T-cell (primary cell): ENCODE measurements at regions not wholly inside any gene's neighbourhood (a gene's known extent, or its start where the extent isn't known, plus 50 kb on each side); places are given as distances from the start of the nearest gene placed in this dataset.

Experiments
- ATAC-seq, 4 experiments: fragments of 200-7000 bp in 3 of 4; fragments of 150-1000 bp in 1 of 4; cut with Tn5 transposase; replicated peaks in 1 of 4; 1 replicate in 3 of 4; 2 replicates in 1 of 4; pipeline ENCODE4 v1.10.0; 2021; ENCODE audit warnings: moderate library complexity in 3 of 4, mild to moderate bottlenecking in 2 of 4, moderate number of reproducible peaks in 1 of 4
- CTCF ChIA-PET, 2 donors: fragments of 300-600 bp; sonication (Branson Sonifier 250); formaldehyde crosslinking; loops; one replicate each; lab custom pipeline; 2022; ENCODE audit warnings: antibody characterized with exemption in 2 of 2; lab: Charles Lee
- POLR2A ChIA-PET, 2 donors: fragments of 300-600 bp; sonication (Branson Sonifier 250); formaldehyde crosslinking; loops; one replicate each; lab custom pipeline; 2022; ENCODE audit warnings: antibody characterized with exemption in 2 of 2; lab: Charles Lee
- DNase-seq, 35 experiments: peaks; one replicate each; pipeline versions ENCODE4 v3.0.0 to v3.0.0-alpha.2; 2013 to 2023
- H3K27ac ChIP-seq: one replicate; pipeline ENCODE4 v1.5.1; 2013; ENCODE audit warnings: low read length
- H3K27me3 ChIP-seq, 2 experiments: replicated peaks in 1 of 2; 1 replicate in 1 of 2; 2 replicates in 1 of 2; pipeline versions ENCODE4 v1.6.1 to v1.7.0; 2013; ENCODE audit warnings: low read length in 1 of 2, mixed read lengths in 1 of 2; ENCODE audit not compliant: control insufficient read depth in 2 of 2, insufficient read depth in 2 of 2; ENCODE audit errors: extremely low read depth in 1 of 2
- H3K36me3 ChIP-seq, 2 donors: 1 replicate in 1 of 2; 2 replicates in 1 of 2; pipeline versions ENCODE4 v1.6.1 to v1.7.0; 2013; ENCODE audit warnings: low read length in 1 of 2; ENCODE audit not compliant: control insufficient read depth in 2 of 2, insufficient read depth in 1 of 2; ENCODE audit errors: extremely low read depth in 1 of 2
- H3K4me1 ChIP-seq, 2 experiments: 1 replicate in 1 of 2; 2 replicates in 1 of 2; pipeline versions ENCODE4 v1.6.1 to v1.7.0; 2013; ENCODE audit warnings: low read length in 2 of 2, mixed read lengths in 1 of 2; ENCODE audit not compliant: insufficient read depth in 2 of 2, control insufficient read depth in 1 of 2; ENCODE audit errors: extremely low read depth in 1 of 2
- H3K4me3 ChIP-seq, 2 donors: 1 replicate in 1 of 2; 2 replicates in 1 of 2; pipeline versions ENCODE4 v1.5.1 to v1.7.0; 2013; ENCODE audit warnings: mild to moderate bottlenecking in 2 of 2, low read length in 1 of 2, moderate library complexity in 1 of 2; ENCODE audit not compliant: control insufficient read depth in 1 of 2; ENCODE audit errors: extremely low read depth in 1 of 2
- H3K9me3 ChIP-seq: 2 replicates; pipeline ENCODE4 v1.7.0; 2013
- H3K27ac Mint-ChIP-seq, 2 donors: one replicate each; pipeline ENCODE4 v1.8.0; 2020 to 2021; ENCODE audit warnings: mild to moderate bottlenecking in 2 of 2, mixed read lengths in 2 of 2
- H3K27me3 Mint-ChIP-seq, 2 donors: one replicate each; pipeline ENCODE4 v1.8.0; 2021 to 2022; ENCODE audit warnings: mixed read lengths in 2 of 2
- H3K36me3 Mint-ChIP-seq: one replicate; pipeline ENCODE4 v1.8.0; 2021; ENCODE audit warnings: mixed read lengths
- H3K4me1 Mint-ChIP-seq, 3 donors: one replicate each; pipeline ENCODE4 v1.8.0; 2020 to 2022; ENCODE audit warnings: mixed read lengths in 3 of 3, mild to moderate bottlenecking in 1 of 3
- H3K4me3 Mint-ChIP-seq, 3 donors: one replicate each; pipeline ENCODE4 v1.8.0; 2020 to 2022; ENCODE audit warnings: mild to moderate bottlenecking in 3 of 3, mixed read lengths in 3 of 3, moderate library complexity in 3 of 3
- H3K9me3 Mint-ChIP-seq, 3 donors: one replicate each; pipeline ENCODE4 v1.8.0; 2020 to 2022; ENCODE audit warnings: mixed read lengths in 3 of 3
- WGBS: methylation state at CpG from one replicate; pipeline ENCODE4 v1.1.5; 2013; ENCODE audit warnings: missing lambda C conversion rate; ENCODE audit not compliant: insufficient coverage; 5-methylcytosine and 5-hydroxymethylcytosine counted together

DNA sequence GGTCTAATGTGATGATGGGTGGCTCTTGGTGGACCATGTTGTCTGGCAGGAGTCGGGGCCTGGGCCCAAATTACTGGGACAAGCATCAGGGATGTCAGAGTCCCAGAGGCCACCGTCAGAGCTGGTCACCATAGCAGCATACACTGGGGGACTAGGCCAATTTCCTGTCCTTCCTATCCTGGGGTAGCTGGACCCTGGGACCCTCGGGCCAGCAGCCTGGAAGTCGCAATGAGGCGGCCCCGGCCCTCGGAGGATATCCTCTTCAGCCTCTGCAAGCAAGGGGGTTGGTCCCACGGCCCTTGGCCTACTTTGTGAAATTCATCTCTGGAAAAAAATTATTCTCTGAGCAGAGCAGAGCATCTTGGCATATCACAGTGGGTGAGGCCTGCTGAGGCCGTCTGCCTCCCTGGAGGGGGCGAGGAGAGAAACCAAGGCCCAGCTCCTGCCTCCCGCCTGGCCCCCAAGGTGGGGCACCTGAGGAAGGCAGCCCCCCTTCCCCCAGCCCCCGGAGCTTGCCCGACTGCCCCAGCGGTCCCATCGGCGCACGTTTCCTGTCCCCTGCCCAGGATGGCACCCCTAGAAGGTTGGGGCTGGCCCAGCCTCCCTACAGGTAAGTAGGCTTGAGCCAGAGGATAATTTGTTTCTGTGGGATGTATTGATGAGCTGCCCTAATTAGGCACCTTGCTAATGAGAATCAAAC, 135.0 kb upstream of the MYL2 start:
- WGBS: 99% methylated on average over 13 of the region's 17 CpGs
- no peak for ATAC-seq
- Histone ChIP-seq H3K4me3 (no peak overlapping the region), H3K9me3 (no peaks in the 10 kb centered on the region), H3K4me1 (peaks cover 17 to 42% of the 10 kb centered on the region in 2 experiments), H3K27me3 (no peaks in the 10 kb centered on the region), H3K27ac (peak overlapping the region; percentile 94), H3K36me3 (no peaks in the 10 kb centered on the region)
- peaks cover 33 to 37% (median 35%) of the 10 kb centered on the region in 3 donors for H3K4me1 Mint-ChIP-seq
- CTCF ChIA-PET: no interaction called here
- DNase-seq: no peak
- H3K27ac Mint-ChIP-seq: peak overlapping the region; percentile 95 to 96
- peaks cover 6% of the 10 kb centered on the region for H3K36me3 Mint-ChIP-seq
- POLR2A ChIA-PET: interaction anchor here in 1 of 2 donors (0.5 kb wide), 2 partner anchors 123 to 551 kb away, joined by 3 to 4 read pairs; no protein-coding TSS in a partner anchor
- peaks cover 4 to 14% (median 10%) of the 10 kb centered on the region in 3 donors for H3K9me3 Mint-ChIP-seq
- H3K27me3 Mint-ChIP-seq: no peaks in the 10 kb centered on the region
- H3K4me3 Mint-ChIP-seq: peak overlapping the region in 1 of 3 donors; percentile 62

DNA sequence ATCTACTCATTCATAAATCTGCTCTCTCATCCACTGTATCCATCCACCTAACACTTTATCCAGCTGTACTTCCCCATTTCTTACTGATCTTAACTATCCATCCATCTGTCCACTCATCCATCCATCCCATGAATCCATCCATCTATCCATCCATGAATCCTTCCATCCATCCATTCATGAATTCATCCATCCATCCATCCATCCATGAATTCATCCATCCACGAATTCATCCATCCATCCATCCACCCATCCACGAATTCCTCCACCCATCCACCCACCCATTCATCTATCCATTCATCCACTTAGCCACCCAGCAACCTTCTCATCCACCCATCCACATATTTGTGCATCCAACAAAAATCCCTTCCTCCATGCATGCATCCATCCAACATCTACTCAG, 128.6 kb upstream of the MYL2 start:
- DNase-seq (no peak), ATAC-seq (no peak)
- CTCF ChIA-PET: no interaction called here
- H3K4me1 Mint-ChIP-seq: peaks cover 0 to 6% (median 0%) of the 10 kb centered on the region in 3 donors
- H3K27me3 ChIP-seq: peaks cover 0 to 6% of the 10 kb centered on the region in 2 experiments
- H3K27ac Mint-ChIP-seq: no peak overlapping the region
- no peaks in the 10 kb centered on the region for H3K27me3 Mint-ChIP-seq
- 44% methylated on average over 2 of the region's 2 CpGs for WGBS
- no peaks in the 10 kb centered on the region for H3K36me3 ChIP-seq
- no peak overlapping the region for H3K4me3 Mint-ChIP-seq
- H3K27ac ChIP-seq: no peak overlapping the region
- POLR2A ChIA-PET: no interaction called here
- H3K9me3 Mint-ChIP-seq: no peaks in the 10 kb centered on the region
- no peak overlapping the region for H3K4me3 ChIP-seq
- H3K4me1 ChIP-seq: no peaks in the 10 kb centered on the region
- no peaks in the 10 kb centered on the region for H3K9me3 ChIP-seq
- no peaks in the 10 kb centered on the region for H3K36me3 Mint-ChIP-seq

DNA sequence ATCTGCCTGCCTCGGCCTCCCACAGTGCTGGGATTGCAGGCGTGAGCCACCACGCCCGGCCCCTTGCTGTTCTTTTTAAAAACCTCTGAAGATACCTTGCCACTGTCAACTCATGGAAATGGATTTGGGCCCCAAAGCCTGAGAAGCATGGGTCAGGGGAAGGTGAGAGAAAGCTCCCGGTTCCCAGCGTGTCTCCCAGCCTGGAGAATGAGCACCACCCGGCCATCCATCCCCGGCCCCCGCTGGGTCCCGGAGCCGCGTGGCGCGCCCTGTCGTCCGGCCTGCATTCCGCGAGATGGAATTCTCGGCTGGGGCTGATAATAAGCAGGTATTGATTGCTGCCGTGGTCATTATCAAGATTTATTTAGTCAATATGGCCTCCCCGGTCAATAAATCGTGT, 126.5 kb upstream of the MYL2 start:
- H3K4me3 ChIP-seq: no peak overlapping the region
- Mint-ChIP-seq H3K27me3 (no peaks in the 10 kb centered on the region), H3K4me1 (no peaks in the 10 kb centered on the region), H3K27ac (no peak overlapping the region), H3K4me3 (no peak overlapping the region), H3K9me3 (no peaks in the 10 kb centered on the region), H3K36me3 (no peaks in the 10 kb centered on the region)
- ATAC-seq (no peak), DNase-seq (no peak)
- H3K9me3 ChIP-seq: no peaks in the 10 kb centered on the region
- WGBS: 94% methylated on average over 11 of the region's 22 CpGs
- H3K27ac ChIP-seq: no peak overlapping the region
- ChIA-PET CTCF (no interaction called here), POLR2A (no interaction called here)
- H3K4me1 ChIP-seq: no peaks in the 10 kb centered on the region
- no peaks in the 10 kb centered on the region for H3K36me3 ChIP-seq
- H3K27me3 ChIP-seq: peaks cover 0 to 9% of the 10 kb centered on the region in 2 experiments

DNA sequence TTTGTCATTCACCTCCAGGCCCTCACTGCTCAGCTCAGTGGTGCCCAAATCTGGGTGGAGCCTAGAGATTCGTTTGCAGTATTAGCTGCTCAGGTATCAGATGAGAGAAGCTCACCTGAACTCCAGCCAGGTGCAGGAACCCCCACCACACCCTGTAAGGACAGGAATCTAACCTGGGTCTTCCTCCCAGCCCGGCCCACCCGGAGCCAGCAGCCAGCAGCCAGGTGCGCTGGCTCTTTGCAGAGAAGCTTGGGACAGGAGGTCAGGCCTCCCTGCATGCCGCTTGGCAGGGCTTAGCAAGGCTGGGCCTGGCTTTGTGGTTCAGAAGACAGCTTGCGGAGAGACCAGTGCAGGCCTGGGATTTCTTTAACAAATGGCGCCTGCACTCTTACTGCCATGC, 125.6 kb upstream of the MYL2 start:
- no peaks in the 10 kb centered on the region for H3K9me3 ChIP-seq
- H3K4me1 ChIP-seq: no peaks in the 10 kb centered on the region
- DNase-seq: no peak
- WGBS: 96% methylated on average over 6 of the region's 7 CpGs
- no peak overlapping the region for H3K27ac ChIP-seq
- ATAC-seq: no peak
- Mint-ChIP-seq H3K9me3 (no peaks in the 10 kb centered on the region), H3K27me3 (no peaks in the 10 kb centered on the region), H3K4me1 (no peaks in the 10 kb centered on the region), H3K4me3 (no peak overlapping the region), H3K27ac (no peak overlapping the region), H3K36me3 (no peaks in the 10 kb centered on the region)
- ChIA-PET POLR2A (no interaction called here), CTCF (no interaction called here)
- no peak overlapping the region for H3K4me3 ChIP-seq
- no peaks in the 10 kb centered on the region for H3K36me3 ChIP-seq
- H3K27me3 ChIP-seq: peaks cover 0 to 9% of the 10 kb centered on the region in 2 experiments

DNA sequence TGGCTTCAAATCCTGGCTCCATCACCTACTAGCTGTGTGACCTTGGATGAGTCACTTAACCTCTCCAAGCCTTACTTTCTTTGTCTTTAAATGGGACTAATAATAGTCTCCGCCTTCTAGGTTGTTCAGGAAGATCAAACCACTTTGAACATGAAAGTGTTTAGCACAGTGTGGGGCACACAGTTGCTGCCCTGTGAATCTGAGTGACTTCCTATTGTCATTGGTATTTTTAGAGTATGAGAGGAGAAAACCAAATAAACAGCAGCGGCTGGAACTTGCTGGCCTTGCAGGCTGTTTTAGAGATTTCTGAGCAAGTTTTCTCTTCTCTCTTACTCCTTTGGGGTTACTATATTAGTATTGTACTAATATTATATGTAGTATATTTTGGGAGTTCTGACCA, 120.7 kb upstream of the MYL2 start:
- H3K4me1 Mint-ChIP-seq: peaks cover 3 to 14% (median 4%) of the 10 kb centered on the region in 3 donors
- H3K36me3 ChIP-seq: no peaks in the 10 kb centered on the region
- DNase-seq (no peak), ATAC-seq (no peak)
- H3K27ac Mint-ChIP-seq: no peak overlapping the region
- peaks cover 2 to 34% of the 10 kb centered on the region in 2 experiments for H3K27me3 ChIP-seq
- POLR2A ChIA-PET: no interaction called here
- no CpG with 5 or more reads among the region's 2 CpGs for WGBS
- CTCF ChIA-PET: no interaction called here
- peaks cover 17 to 26% of the 10 kb centered on the region in 2 donors for H3K27me3 Mint-ChIP-seq
- H3K27ac ChIP-seq: no peak overlapping the region
- H3K36me3 Mint-ChIP-seq: no peaks in the 10 kb centered on the region
- H3K4me3 Mint-ChIP-seq: no peak overlapping the region
- no peak overlapping the region for H3K4me3 ChIP-seq
- no peaks in the 10 kb centered on the region for H3K9me3 ChIP-seq
- H3K4me1 ChIP-seq: peaks cover 0 to 7% of the 10 kb centered on the region in 2 experiments
- H3K9me3 Mint-ChIP-seq: no peaks in the 10 kb centered on the region

DNA sequence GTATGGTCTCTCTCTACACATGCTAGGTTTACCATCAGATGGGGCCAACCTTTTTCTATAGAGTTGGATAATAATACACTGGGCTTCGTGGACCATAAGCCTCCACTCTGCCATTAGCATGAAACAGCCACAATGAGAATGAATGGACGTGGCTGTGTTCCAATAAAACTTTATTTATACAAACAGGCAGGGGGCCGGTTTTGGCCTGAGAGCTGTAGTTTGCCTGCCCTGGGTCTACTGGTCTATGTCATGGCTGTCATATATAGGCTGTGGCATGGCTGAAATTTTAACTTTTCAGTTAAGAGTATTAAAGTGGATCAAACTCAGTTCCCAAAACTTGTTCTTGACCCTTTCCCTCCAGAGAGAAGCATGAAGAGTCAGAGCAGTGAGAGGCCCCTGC, 120.3 kb upstream of the MYL2 start:
- Histone ChIP-seq H3K4me1 (peaks cover 0 to 11% of the 10 kb centered on the region in 2 experiments), H3K36me3 (no peaks in the 10 kb centered on the region), H3K27ac (no peak overlapping the region), H3K4me3 (no peak overlapping the region), H3K9me3 (no peaks in the 10 kb centered on the region), H3K27me3 (peaks cover 2 to 38% of the 10 kb centered on the region in 2 experiments)
- H3K27me3 Mint-ChIP-seq: peaks cover 21 to 30% of the 10 kb centered on the region in 2 donors
- no peaks in the 10 kb centered on the region for H3K36me3 Mint-ChIP-seq
- H3K4me1 Mint-ChIP-seq: peaks cover 7 to 18% (median 8%) of the 10 kb centered on the region in 3 donors
- no peak for DNase-seq
- no peak overlapping the region for H3K4me3 Mint-ChIP-seq
- H3K27ac Mint-ChIP-seq: no peak overlapping the region
- no peak for ATAC-seq
- H3K9me3 Mint-ChIP-seq: no peaks in the 10 kb centered on the region
- no CpG with 5 or more reads among the region's 3 CpGs for WGBS
- CTCF ChIA-PET: no interaction called here
- POLR2A ChIA-PET: no interaction called here
